Dermis blood vessel endothelial cell (primary cell): ENCODE measurements at regions not wholly inside any gene's neighbourhood (a gene's known extent, or its start where the extent isn't known, plus 50 kb on each side); places are given as distances from the start of the nearest gene placed in this dataset.
"Not testable (repeated sequence)": the region's sequence is repeated elsewhere in the genome, so short reads cannot be mapped to it uniquely, and the experiment has no call there.

Experiments
- DNase-seq: peaks from one replicate; pipeline ENCODE4 v3.0.0; 2010

DNA sequence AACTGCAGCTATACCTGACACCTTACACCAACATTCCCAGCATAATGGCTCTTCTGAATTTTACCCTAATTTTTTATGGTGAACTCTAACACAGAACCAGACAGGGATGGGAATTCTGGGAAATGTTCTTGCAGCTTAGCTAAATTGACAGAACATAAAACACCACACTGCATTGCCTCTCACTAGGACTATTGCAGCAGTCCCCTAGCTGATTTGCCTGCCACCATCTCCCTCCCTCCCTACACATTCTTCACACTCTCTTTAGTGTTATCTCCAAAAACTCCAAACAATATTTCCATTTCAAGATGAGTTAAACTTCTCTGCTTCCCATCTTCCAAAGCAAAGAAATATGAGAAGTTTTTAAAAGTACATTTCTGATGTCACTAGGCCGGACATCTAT lies 733.9 kb upstream of the INTU start:
- DNase-seq: no peak

DNA sequence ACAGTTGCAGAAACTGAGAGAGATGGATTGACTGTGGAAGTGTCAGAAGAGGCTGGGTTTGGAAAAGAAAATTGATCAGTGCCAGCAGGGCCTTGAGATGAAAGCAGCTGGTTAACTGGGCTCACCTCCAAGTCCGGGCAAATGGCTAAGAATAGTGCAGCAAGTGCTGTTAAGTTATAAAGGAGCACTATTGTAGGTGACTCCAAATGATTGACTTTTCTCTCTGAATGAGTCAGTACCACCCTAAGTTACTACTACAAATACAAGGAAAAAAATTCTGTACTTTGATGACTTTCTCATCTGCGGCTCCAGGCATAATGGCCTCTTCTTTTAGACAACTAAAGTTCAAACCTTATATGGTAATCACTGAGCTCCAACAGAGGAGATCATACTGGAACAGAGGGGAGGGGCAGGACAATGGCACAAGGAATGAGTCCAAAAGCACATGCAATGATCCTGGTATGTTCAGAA lies 733.4 kb upstream of the INTU start:
- DNase-seq: no peak

DNA sequence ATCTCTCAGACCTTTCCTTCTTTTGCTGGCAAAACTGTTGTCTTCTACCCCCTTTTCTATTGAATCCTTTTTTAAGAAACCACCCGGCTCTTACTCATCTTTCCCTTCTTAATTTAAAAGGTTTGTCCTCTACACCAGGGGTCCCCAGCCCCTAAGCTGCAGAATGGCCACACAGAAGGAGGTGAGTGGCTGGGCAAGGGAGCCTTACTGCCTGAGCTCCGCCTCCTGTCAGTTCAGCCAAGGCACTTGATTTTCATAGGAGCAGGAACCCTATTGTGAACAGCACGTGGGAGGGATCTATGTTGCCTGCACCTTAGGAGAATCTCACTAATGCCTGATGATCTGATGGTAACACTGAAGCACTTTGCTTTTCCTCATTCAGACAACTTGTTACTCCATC lies 726.3 kb upstream of the INTU start:
- DNase-seq: no peak

DNA sequence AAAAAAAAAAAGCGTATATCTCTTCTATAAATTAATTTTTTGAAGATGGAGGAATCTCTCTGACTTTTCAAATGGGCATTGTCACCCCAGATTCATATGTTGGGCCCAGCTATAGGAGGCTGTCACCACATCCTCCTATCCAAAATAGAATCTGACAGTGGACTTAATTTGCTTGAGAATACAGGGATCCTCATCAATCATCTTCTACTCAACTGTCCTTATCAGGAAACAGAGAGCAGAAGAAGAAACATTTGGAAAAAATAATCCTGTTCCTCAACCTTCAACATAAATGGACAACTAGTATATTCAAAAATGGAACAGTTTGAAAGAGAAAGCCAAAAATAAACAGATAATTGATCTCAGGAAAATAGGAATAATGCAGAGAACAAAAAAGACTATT lies 725.4 kb upstream of the INTU start:
- DNase-seq: no peak

DNA sequence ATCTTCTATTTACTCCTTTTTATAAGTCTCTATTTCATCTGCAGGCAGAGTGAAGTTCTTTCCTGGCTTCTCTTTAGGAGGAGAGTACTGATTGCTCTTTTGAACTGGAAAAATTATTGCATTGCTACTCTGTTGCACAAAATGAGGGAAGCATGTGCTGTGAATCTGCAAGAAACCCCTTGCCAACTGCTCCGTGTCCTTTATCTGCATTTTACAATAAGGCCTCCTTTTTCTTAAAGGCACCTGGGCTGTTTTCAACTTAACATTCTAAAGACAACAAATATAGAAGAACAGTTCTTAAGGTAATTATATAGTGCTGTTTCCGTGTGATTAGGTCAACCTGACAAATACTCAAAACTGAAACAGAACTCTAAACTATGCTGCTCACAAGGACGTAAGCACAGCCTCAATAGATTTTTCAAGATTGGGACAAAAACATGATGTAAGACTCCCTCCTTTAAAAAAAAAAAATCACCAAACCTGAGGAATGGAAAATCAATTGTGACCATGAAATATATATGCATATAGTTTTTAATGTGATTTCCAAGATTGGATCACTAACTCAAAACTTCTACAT lies 716.6 kb upstream of the INTU start:
- DNase-seq: no peak

DNA sequence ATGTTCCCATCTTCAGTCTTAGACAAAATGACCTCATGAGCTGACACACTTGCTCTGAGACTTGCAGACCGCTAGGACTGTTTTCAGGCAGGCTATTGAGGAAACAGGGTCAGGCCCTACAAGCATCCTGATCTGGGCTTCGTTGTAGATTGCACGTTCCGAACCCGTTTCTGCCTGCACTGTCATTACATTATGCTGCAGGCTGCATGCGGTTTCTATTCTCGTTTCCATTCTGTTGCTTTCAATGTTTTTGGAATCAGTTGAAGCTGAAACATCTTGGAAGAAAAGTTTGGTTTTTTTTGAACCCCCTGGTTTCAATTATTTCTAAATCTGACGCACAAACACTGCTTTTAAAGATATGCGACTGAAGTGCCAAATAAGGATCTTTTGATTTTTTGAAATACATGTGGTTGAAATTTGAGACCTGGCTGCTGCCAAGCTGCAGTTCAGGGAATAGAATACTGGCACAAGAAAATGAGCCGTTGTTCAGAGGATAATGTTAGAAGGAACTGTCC lies 716.1 kb upstream of the INTU start:
- no peak for DNase-seq

DNA sequence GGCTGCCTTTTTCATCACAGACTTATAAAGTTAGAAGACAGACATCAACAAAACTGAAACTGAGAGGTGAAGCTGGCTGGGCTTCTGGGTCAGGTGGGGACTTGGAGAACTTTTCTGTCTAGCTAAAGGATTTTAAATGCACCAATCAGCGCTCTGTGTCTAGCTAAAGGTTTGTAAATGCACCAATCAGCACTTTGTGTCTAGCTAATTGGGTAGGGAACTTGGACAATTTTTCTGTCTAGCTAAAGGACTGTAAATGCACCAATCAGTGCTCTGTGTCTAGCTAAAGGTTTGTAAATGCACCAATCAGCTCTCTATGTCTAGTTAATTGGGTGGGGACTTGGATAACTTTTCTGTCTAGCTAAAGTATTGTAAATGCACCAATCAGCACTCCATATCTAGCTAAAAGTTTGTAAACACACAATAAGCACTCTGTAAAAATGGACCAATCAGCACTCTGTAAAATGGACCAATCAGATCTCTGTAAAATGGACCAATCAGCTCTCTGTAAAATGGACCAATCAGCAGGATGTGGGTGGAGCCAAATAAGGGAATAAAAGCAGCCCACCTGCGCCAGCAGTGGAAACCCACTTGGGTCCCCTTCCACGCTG lies 710.3 kb upstream of the INTU start:
- not testable (repeated sequence) for DNase-seq

DNA sequence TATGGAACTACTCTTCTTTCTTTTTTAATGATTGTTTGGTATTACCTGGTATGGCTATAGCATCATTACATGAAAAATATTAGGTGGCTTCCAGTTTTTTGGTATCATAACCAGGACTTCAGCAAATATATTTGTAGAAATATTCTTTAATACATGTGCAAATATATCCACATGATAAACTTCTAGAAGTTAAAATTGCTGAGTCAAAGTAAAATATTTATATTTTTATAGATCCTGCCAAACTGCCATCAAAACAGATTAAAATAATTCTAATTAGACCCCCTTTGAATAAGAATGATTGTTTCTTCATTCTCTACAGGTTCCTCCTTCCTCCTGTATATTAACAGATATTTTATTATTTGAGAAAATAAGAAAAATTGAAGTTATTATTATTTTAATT lies 708.5 kb upstream of the INTU start:
- DNase-seq: no peak

DNA sequence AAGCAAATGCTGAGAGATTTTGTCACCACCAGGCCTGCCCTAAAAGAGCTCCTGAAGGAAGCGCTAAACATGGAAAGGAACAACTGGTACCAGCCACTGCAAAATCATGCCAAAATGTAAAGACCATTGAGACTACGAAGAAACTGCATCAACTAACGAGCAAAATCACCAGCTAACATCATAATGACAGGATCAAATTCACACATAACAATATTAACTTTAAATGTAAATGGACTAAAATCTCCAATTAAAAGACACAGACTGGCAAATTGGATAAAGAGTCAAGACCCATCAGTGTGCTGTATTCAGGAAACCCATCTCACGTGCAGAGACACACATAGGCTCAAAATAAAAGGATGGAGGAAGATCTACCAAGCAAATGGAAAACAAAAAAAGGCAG lies 702.7 kb upstream of the INTU start:
- not testable (repeated sequence) for DNase-seq

DNA sequence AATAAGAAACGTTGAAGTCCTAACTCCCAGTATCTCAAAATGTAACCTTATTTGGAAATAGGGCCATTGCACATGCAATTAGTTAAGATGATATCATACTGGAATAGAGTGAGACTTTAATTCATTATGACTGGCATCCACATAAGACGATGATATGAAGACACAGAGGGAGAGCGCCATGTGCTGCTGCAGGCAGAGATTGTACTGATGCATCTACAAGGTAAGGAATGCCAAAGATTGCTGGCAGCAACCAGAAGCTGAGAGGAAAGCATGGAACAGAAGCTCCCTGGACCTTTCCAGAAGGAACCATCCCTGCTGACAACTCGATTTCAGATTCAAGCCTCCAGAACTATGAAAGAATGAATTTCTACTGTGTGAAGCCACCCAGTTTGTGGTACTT lies 697.0 kb upstream of the INTU start:
- no peak for DNase-seq

DNA sequence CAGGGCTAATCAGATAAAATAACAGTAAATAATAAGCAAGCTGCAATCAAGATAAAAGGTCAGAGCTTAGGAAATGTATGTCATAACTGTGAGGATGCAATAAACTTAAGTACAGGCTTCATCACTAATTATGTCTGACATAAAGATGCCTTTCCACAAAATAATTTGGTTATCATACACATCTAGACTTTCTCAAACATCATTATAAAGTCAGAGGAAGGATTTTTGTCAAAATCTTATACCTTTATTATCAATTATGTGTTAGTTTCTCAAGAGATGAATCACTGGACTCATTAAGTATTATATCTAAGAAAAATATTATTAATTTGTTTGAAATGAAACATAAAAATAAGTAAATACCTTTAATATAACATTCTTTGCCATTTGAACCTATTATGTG lies 695.4 kb upstream of the INTU start:
- no peak for DNase-seq

DNA sequence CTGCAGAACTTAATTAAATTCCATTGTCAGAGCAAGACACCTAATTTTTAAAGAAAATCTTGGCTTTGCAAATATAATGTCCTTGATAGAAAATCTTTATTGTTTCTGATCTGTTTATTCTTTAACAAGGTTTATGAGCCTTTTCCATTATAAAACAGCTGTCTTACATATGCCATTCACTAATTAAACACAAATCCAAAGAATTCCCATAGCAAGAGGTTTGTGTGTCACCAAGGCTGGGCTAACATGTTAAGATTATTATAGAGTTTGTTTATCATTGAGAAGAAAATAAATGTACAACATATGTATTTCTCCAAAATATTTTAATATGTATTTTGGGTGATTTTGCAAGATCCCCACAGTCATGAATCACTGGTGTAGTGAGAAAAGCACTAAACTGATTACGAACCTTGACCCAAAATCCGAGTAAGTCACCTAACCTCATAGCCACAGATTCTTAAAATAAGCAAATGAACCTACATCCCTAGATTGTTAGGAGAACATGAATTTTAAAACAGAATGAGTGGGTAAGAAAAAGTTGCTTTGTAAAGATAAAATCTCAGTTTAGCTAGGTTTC lies 694.8 kb upstream of the INTU start:
- DNase-seq: no peak

DNA sequence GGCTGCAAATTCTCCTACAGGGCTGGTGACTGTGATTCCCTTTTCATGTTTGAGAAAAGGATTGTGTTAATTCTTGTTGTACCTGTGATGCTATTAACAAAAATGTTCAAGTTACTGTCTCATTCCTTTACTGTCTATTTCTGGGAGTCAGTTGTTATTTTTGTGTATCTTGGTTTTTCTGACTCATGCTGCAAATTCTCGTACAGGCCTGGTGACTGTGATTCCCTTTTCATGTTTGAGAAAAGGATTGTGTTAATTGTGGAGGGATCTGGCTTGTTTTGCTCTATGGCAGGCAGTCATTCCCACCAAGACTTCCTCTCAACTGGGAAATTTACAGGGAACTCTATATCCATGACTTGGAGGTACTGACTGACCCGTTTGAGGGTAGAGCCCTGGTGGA lies 693.4 kb upstream of the INTU start:
- no peak for DNase-seq

DNA sequence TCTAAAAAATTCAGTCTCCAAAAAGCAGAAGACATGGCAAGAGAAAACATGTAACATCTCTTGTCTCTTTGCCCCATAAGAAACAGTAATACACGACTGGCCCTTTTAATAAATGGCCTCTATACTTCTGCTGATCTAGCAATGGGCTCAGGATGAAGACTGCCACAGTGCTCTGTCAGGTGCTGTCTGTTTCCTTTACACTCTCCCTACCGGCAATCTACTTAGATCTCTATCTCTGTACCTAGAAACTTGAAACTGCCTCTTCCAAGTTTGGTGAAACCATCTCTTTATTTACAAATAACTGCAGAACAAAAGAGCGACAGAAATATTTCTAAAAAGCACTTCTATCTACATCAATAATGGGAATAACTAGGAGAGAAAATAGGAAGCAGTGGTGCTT lies 685.2 kb upstream of the INTU start:
- no peak for DNase-seq

DNA sequence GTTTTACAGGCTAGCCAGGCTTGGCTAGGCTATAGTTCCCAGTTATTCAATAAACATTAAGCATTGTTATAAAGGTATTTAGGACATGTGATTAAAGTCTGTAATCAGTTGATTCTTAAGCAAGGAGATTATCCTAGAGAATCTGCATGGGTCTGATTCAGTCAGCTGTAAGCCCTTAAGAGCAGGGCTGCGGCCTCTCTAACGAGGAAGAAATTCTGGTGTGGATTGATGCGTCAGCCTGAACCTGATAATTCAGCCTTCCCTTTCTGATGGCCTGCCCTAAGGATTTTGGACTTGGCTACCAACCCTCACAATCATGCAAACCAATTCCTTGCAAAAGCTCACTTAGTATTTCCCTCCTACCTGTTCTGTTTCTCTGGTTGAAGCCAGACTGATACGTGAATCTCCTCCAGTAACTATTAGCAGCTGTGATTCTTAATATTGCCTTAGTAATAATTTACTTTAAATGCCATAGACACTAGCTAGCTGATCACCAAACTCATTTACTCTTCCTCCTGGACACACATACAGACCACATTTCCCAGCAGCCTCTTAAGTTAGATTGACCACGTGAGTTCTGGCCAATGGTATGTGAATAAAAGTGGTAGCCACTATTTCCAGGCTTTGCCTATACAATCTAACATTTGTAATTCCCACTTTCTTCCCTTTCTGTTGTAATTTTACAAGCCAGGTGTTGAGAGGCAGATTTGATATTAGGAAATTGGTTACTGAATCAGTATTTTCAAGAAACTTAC lies 678.0 kb upstream of the INTU start:
- no peak for DNase-seq

DNA sequence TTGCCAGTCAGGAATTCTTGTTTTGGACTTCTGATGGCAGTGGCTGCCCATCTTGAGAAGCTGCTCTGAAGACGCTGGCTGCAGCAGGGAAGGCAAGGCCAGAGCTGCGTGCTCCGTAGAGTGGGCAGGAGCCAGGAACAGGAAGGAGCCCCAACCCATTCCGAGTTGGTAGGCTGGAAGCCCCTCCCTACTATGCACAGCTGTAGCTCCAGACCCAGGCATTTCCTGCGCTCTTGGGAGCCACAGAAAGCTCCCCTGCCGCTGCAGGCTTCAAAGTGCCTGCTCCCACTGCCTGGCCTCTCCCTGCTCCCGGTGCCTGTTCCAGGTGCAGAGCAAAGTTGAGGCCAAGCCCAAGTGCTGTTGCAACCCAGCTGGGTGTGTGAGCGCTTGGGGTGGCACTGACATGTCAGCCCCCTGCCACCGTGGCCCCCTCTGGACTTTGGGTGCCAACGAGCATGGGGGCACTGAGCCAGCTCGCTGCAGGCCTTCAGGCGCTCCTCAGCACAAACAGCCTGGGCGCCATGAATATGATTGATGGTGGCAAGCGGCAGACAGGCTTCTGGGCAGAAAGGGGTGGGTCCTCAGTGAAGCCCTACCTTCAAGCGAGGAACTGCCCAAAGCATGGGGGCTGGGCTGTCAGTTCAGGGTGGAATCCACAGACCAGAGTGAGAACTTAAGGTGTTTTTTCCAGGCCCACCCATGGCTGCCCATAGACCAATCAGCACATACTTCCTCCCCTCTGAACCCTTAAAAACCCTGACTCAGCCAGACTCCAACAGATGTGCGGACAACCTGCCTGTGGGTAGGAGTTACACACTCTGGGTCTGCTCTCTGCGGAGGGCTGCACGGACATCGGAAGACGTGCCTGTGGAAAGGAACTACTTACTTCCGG lies 677.2 kb upstream of the INTU start:
- DNase-seq: no peak

DNA sequence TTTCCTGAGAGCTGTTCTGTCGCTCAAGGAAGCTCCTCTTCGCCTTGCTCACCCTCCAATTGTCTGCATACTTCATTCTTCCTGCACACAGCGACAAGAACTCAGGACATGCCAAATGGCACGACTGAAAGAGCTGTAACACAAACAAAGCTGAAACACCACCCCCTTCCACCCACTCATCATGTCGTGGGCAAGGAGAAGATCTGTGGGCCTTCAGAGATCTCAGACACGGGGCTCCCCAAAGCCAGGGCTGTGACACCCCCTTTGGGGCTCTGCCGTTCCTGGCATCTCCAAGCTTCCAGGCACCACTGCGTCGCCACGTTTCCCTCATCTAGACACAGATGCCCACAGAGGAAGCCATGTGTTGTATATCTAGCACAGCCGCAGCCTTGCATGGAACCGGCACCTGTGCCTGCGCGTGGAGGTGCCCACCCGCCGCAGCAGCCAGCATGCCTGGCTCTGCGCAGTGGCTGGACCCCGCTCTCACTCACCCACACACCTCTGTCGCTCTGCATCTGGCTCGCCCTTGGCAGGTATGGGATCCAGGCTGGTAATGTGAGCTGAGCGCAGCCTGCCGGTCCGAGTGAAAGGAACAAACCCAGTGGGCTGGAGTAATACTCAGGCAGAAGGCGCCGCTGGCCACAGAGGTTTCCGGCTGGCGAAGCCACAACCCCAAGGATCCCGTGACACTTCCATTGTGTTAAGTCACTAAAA lies 676.4 kb upstream of the INTU start:
- DNase-seq: no peak

DNA sequence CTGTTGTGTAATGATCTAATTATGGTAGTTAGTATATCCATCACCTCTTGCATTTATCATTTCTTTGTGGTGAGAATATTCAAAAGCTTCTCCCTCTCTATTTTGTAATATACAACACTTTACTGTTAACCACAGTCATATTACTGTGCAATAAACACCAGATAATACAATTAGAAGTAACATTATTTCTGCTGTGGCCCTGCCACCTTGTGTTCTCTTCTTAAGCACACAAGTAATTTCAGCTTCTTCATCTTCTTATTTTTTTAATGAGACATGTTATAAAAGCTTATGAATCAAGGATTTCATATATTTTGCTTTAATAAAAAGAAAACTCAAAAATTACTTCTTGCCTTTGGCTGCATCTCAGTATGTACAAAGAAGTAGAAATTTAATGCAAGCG lies 675.2 kb upstream of the INTU start:
- DNase-seq: no peak

DNA sequence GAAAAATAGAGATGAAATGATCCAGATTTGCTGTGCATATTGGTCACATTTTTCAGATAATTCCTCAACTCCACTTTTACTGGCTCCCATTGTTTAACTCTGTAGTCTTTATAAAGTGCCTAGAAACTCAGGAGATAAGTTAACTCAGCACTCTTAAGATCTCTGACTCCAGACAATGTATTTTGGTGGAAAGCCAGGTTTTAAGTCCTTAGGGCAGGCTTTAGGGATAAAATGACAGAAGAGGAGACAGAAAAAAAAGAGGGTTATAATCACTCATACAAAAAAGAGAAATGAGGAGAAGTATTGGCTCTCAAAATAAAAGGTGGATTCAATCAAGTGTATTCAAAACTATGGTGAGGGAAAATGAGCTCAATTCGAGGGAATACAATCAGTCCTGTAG lies 674.8 kb upstream of the INTU start:
- no peak for DNase-seq

DNA sequence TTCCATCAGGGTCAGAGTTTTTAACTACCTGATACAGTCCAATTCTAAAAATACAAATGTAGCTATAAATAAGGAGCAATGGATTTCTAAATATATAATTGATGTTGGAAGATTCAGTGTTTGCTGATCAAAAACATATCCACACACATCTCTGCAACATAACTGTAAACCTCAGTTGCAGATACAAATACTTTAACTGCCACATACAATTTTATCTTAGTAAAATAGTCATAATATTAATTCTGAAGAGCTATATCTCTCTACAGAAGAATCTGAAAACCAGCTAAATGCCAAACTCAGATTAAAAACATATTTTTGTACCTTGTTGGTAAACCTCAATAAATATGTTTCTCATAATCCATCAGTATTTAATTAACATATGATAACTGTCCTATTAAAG lies 674.3 kb upstream of the INTU start:
- no peak for DNase-seq

DNA sequence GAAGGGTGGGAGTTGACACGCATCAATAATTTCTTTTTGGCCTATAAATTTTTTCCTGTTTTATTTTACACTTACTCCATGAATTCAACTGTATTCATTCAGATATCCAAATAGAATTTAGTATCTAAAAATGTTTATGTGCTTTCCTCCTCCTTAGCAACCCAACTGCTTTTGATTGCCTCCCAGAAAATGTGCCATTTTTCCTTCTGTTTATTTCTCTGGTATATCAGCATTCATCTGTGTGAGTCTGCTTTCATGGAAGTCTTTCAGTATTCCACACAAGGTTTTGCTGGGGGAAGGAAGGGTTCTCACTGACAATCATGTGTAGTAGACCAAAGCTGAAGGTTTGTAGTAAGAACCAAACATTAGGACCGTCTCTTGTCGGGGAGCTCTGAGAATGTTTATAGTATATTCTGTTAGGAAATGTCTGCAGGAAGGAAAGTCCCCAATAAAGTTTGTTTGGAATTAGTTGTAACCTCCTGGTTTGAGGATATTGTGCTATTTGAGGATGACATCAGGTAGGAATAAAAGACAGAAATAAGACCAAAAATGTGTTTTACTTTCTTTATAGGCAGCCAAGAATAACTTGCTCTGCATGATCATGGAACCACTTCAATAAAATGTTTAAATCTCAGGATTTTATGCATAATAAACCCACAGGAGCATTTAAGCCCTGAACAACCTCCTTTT lies 673.6 kb upstream of the INTU start:
- no peak for DNase-seq
